GM12873 (cell line): ENCODE measurements at regions not wholly inside any gene's neighbourhood (a gene's known extent, or its start where the extent isn't known, plus 50 kb on each side); places are given as distances from the start of the nearest gene placed in this dataset.

Experiments
- CTCF ChIP-seq: IDR thresholded peaks from 2 replicates; pipeline ENCODE4 v1.5.1; 2012; ENCODE audit warnings: low read depth, mild to moderate bottlenecking, moderate library complexity, low read length, control low read depth; ENCODE audit not compliant: insufficient read depth; ENCODE audit errors: missing control alignments

- no peak for TF ChIP-seq CTCF
Measured at GRCh38 chr2:104502901-104503300, 351.0 kb upstream of the POU3F3 start.

- TF ChIP-seq CTCF = no peak
Measured at GRCh38 chr2:104504331-104505073, 349.4 kb upstream of the POU3F3 start.

GRCh38 chr2:104518256-104518655 is 335.7 kb upstream of the POU3F3 start:
- no peak for TF ChIP-seq CTCF

DNA sequence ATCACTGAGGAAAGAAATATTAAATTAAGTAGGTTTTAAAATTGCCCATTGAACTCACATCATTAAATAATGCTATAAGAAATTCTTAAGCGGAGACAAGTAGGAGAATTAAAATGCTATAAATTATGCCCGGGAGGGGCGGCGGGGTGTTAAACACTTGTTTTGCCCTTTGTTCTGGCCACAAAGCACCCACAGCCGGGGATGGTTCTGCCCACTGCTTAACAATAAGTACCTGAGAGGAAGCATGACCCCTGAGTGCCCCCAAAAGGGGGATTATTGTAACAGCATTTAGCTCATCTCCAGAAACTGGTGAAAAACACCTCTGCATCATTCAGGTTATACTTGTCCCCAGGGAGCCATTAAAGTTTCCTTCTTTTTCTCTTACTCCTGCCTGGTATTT is 332.7 kb upstream of the POU3F3 start:
- TF ChIP-seq CTCF = no peak

DNA sequence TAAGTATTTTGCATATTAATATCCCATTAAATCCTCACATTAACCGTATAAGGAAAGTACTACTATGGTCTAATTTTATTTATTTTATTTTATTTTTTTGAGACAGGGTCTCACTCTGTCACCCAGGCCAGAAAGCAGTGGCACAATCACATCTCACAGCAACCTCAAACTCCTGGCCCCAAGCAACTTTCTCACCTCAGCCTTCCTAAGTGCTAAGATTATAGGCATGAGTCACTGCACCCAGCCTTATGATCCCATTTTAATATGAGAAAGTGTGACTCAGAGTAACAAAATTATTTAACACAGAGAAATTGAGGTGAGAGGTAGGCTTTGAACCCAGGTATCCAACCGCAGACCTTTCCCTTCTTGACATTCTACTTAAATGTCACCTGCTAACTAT is 330.0 kb upstream of the POU3F3 start:
- no peak for TF ChIP-seq CTCF

DNA sequence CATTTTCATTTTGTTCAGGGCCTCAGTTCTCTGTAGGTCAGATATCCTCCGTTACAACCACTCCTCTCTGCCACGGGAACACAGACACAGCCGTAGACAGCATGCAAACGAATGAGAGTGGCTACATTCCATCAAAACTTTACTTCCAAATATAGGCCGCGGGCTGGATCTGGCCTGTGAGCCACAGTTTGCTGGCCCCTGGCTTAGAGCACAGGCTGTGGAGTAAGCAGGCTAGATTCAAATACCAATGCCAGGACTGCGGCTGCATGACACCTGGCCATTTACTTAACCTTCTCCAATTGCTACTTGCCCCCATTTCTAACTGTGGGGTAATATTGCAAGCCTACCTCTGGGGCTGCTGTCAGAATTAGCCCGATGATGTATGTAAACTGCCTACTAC is 325.8 kb upstream of the POU3F3 start:
- TF ChIP-seq CTCF = no peak

GRCh38 chr2:104531122-104531521 is 322.8 kb upstream of the POU3F3 start:
- no peak for TF ChIP-seq CTCF
